ENCODE measurements at regions not wholly inside any gene's neighbourhood (a gene's known extent, or its start where the extent isn't known, plus 50 kb on each side); places are given as distances from the start of the nearest gene placed in this dataset.

- no peak for TF ChIP-seq EZH2phosphoT487 (IDR thresholded peaks at IDR 0.05; ENCODE audit: insufficient read depth, low read depth)
- no peak for TF ChIP-seq EZH2 (IDR thresholded peaks at IDR 0.05; ENCODE audit: insufficient read depth, poor library complexity, severe bottlenecking)
Measured at GRCh38 chr3:39637807-39638206, 170.3 kb downstream of the MOBP start.
